HepG2 (cell line): ENCODE measurements at regions not wholly inside any gene's neighbourhood (a gene's known extent, or its start where the extent isn't known, plus 50 kb on each side); places are given as distances from the start of the nearest gene placed in this dataset.

Source experiments
- EHMT2 ChIP-seq: fragments of 200-600 bp; sonication (generic); IDR thresholded peaks from 2 replicates; pipeline ENCODE4 v1.7.0; 2017; ENCODE audit warnings: antibody characterized with exemption, low read depth, low read length, borderline replicate concordance
- KDM6A ChIP-seq: IDR thresholded peaks from 2 replicates; pipeline ENCODE4 v1.6.1; 2016; ENCODE audit warnings: low read depth
- NR2F2 ChIP-seq: IDR thresholded peaks from 2 replicates; pipeline ENCODE4 v1.6.1; 2012; ENCODE audit warnings: low read depth, inconsistent platforms, borderline replicate concordance
- RBM22 ChIP-seq: fragments of 200-400 bp; formaldehyde crosslinking; optimal IDR thresholded peaks from 2 replicates; pipeline ENCODE3; 2017; ENCODE audit warnings: mild to moderate bottlenecking, low read length, moderate library complexity
- SMARCE1 ChIP-seq: fragments of 450-650 bp; IDR thresholded peaks from 2 replicates; pipeline ENCODE4 v1.6.1; 2017; ENCODE audit warnings: borderline replicate concordance
- ZBTB4 ChIP-seq: sonication (generic); formaldehyde crosslinking; IDR thresholded peaks from 2 replicates; pipeline ENCODE4 v1.4.0; 2020; ENCODE audit warnings: missing genetic modification reagents, mild to moderate bottlenecking, borderline replicate concordance

- TF ChIP-seq ZBTB4 (CRISPR knock-in tag) (no peak), EHMT2 (no peak), RBM22 (no peak), NR2F2 (no peak), SMARCE1 (no peak), KDM6A (no peak)
These were observed 49.9 kb upstream of the PAX6 start (continued) for GRCh38 chr11:31861011-31861410.
